GM12891 (cell line): ENCODE measurements at regions not wholly inside any gene's neighbourhood (a gene's known extent, or its start where the extent isn't known, plus 50 kb on each side); places are given as distances from the start of the nearest gene placed in this dataset.

ENCODE experiments used
- POLR2A ChIP-seq: IDR thresholded peaks from 2 replicates; pipeline ENCODE4 v1.6.1; 2011; ENCODE audit warnings: low read depth, low read length, control low read depth
- POLR2AphosphoS5 ChIP-seq: IDR thresholded peaks from 2 replicates; pipeline ENCODE4 v1.6.1; 2011; ENCODE audit warnings: low read depth, low read length, control low read depth
- POU2F2 ChIP-seq: IDR thresholded peaks from 2 replicates; pipeline ENCODE4 v1.6.1; 2011; ENCODE audit warnings: low read depth, mild to moderate bottlenecking, control low read depth, low read length, moderate library complexity
- SPI1 ChIP-seq: IDR thresholded peaks from 2 replicates; pipeline ENCODE4 v1.6.1; 2011; ENCODE audit warnings: low read depth, low read length, control low read depth
- TAF1 ChIP-seq: IDR thresholded peaks from 2 replicates; pipeline ENCODE4 v1.6.1; 2011; ENCODE audit warnings: low read depth, low read length, control low read depth

DNA sequence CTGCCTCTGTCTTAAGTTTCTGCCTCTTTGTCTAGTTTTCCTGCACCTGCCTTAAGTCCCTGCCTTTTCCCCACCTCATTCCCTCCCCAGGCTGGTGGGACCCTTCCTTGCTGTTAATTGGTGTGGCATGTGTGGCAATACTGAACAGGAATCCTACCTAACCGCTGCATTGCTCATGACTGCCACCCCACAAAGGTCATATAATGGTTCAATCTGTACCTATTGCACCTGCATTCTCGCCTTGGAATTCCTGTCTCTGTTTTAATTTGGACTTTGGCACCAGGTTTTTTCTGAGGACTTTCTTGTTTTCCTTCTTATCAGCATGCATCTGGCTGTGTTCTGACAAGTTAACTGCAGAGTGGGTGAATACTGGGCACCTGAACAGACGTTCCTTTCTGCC, 966.2 kb upstream of the TMEM132C start:
- TF ChIP-seq POLR2A: no peak
- TF ChIP-seq POLR2AphosphoS5: no peak
- no peak for TF ChIP-seq TAF1
- TF ChIP-seq POU2F2: no peak
- no peak for TF ChIP-seq SPI1
